ENCODE measurements at regions not wholly inside any gene's neighbourhood (a gene's known extent, or its start where the extent isn't known, plus 50 kb on each side); places are given as distances from the start of the nearest gene placed in this dataset.

- TF ChIP-seq, protein P1, sequence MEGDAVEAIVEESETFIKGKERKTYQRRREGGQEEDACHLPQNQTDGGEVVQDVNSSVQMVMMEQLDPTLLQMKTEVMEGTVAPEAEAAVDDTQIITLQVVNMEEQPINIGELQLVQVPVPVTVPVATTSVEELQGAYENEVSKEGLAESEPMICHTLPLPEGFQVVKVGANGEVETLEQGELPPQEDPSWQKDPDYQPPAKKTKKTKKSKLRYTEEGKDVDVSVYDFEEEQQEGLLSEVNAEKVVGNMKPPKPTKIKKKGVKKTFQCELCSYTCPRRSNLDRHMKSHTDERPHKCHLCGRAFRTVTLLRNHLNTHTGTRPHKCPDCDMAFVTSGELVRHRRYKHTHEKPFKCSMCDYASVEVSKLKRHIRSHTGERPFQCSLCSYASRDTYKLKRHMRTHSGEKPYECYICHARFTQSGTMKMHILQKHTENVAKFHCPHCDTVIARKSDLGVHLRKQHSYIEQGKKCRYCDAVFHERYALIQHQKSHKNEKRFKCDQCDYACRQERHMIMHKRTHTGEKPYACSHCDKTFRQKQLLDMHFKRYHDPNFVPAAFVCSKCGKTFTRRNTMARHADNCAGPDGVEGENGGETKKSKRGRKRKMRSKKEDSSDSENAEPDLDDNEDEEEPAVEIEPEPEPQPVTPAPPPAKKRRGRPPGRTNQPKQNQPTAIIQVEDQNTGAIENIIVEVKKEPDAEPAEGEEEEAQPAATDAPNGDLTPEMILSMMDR (IDR thresholded peaks at IDR 0.05): no peak
- TF ChIP-seq POLR2A (IDR thresholded peaks at IDR 0.05): no peak
These were observed 317.2 kb downstream of the SHANK2 start for GRCh38 chr11:70935006-70935768.
